ENCODE measurements at regions not wholly inside any gene's neighbourhood (a gene's known extent, or its start where the extent isn't known, plus 50 kb on each side); places are given as distances from the start of the nearest gene placed in this dataset.

GRCh38 chr10:23533212-23533611 lies 94.3 kb downstream of the OTUD1 start:
- Mint-ChIP-seq H3K36me3 (ENCODE audit: unreplicated experiment) (no peaks in the 10 kb centered on the region), H3K27ac (ENCODE audit: unreplicated experiment) (no peak overlapping the region), H3K27me3 (ENCODE audit: unreplicated experiment) (peaks cover 9% of the 10 kb centered on the region), H3K4me1 (ENCODE audit: unreplicated experiment) (no peaks in the 10 kb centered on the region), H3K4me3 (ENCODE audit: unreplicated experiment) (no peak overlapping the region), H3K9me3 (ENCODE audit: unreplicated experiment) (no peaks in the 10 kb centered on the region)
- no peak for TF ChIP-seq CTCF (IDR thresholded peaks at IDR 0.05)
- DNase-seq (ENCODE audit: extremely low spot score, unreplicated experiment), result no peak

DNA sequence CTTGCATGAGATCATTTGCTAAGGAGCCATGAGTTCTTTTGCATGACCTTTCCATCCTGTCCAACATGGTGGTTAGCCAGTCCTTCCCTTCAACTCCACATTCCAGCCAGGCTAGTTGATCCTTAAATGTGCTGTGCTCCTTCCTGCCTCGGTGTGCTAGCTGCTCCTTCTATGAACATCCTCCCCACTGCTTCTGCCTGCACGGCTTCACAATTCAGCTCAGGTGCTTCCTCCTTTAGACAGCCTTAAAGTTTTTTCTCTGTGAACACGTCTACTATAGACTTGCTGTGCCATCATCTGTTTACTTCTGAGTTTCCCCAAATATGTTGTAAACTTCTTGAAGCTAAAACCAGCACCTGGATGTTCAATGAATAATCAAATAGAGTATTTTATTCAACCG lies 95.5 kb downstream of the OTUD1 start:
- no peak overlapping the region for H3K4me3 Mint-ChIP-seq (ENCODE audit: unreplicated experiment)
- no peaks in the 10 kb centered on the region for H3K4me1 Mint-ChIP-seq (ENCODE audit: unreplicated experiment)
- H3K27me3 Mint-ChIP-seq (ENCODE audit: unreplicated experiment), result peaks cover 9% of the 10 kb centered on the region
- TF ChIP-seq CTCF (IDR thresholded peaks at IDR 0.05), result no peak
- H3K36me3 Mint-ChIP-seq (ENCODE audit: unreplicated experiment), result no peaks in the 10 kb centered on the region
- H3K9me3 Mint-ChIP-seq (ENCODE audit: unreplicated experiment), result no peaks in the 10 kb centered on the region
- no peak for DNase-seq (ENCODE audit: extremely low spot score, unreplicated experiment)
- no peak overlapping the region for H3K27ac Mint-ChIP-seq (ENCODE audit: unreplicated experiment)

GRCh38 chr10:23534761-23535160 lies 95.9 kb downstream of the OTUD1 start:
- no peak for TF ChIP-seq CTCF (IDR thresholded peaks at IDR 0.05)
- Mint-ChIP-seq H3K36me3 (ENCODE audit: unreplicated experiment) (no peaks in the 10 kb centered on the region), H3K27me3 (ENCODE audit: unreplicated experiment) (peaks cover 9% of the 10 kb centered on the region), H3K27ac (ENCODE audit: unreplicated experiment) (no peak overlapping the region), H3K4me1 (ENCODE audit: unreplicated experiment) (no peaks in the 10 kb centered on the region), H3K9me3 (ENCODE audit: unreplicated experiment) (no peaks in the 10 kb centered on the region), H3K4me3 (ENCODE audit: unreplicated experiment) (no peak overlapping the region)
- no peak for DNase-seq (ENCODE audit: extremely low spot score, unreplicated experiment)

- Mint-ChIP-seq H3K4me1 (ENCODE audit: unreplicated experiment) (no peaks in the 10 kb centered on the region), H3K27ac (ENCODE audit: unreplicated experiment) (no peak overlapping the region), H3K4me3 (ENCODE audit: unreplicated experiment) (no peak overlapping the region), H3K27me3 (ENCODE audit: unreplicated experiment) (peaks cover 9% of the 10 kb centered on the region), H3K36me3 (ENCODE audit: unreplicated experiment) (no peaks in the 10 kb centered on the region), H3K9me3 (ENCODE audit: unreplicated experiment) (no peaks in the 10 kb centered on the region)
- no peak for DNase-seq (ENCODE audit: extremely low spot score, unreplicated experiment)
- no peak for TF ChIP-seq CTCF (IDR thresholded peaks at IDR 0.05)
Measured at GRCh38 chr10:23535381-23535780, 96.5 kb downstream of the OTUD1 start.

GRCh38 chr10:23538968-23539367 lies 100.1 kb downstream of the OTUD1 start:
- Mint-ChIP-seq H3K9me3 (ENCODE audit: unreplicated experiment) (no peaks in the 10 kb centered on the region), H3K27me3 (ENCODE audit: unreplicated experiment) (no peaks in the 10 kb centered on the region)

More at GRCh38 chr10:23538968-23539367, 100.1 kb downstream of the OTUD1 start:
- no peak for TF ChIP-seq CTCF (IDR thresholded peaks at IDR 0.05)
- no peaks in the 10 kb centered on the region for H3K4me1 Mint-ChIP-seq (ENCODE audit: unreplicated experiment)
- no peak for DNase-seq (ENCODE audit: extremely low spot score, unreplicated experiment)
- no peak overlapping the region for H3K4me3 Mint-ChIP-seq (ENCODE audit: unreplicated experiment)
- H3K27ac Mint-ChIP-seq (ENCODE audit: unreplicated experiment), result no peak overlapping the region
- H3K36me3 Mint-ChIP-seq (ENCODE audit: unreplicated experiment), result no peaks in the 10 kb centered on the region

All from osteocyte (in vitro differentiated cells).